Panc1 (cell line): ENCODE measurements at regions not wholly inside any gene's neighbourhood (a gene's known extent, or its start where the extent isn't known, plus 50 kb on each side); places are given as distances from the start of the nearest gene placed in this dataset.

ENCODE experiments used
- ATAC-seq: fragments of 200-7000 bp; cut with Tn5 transposase; 2 replicates; pipeline ENCODE4 v1.9.1; 2020; ENCODE audit warnings: mild to moderate bottlenecking, moderate library complexity
- BruUV-seq: library from RNA; stranded (reverse); fragments of 400-500 nt; replicated peaks from 2 replicates; lab custom pipeline; 2021; lab: Mats Ljungman, UMichigan
- CTCF ChIA-PET: fragments of 300-600 bp; sonication (Branson Sonifier 250); formaldehyde crosslinking; loops from one replicate; lab custom pipeline; 2022; ENCODE audit warnings: antibody characterized with exemption; lab: Charles Lee
- POLR2A ChIA-PET: fragments of 300-600 bp; sonication (Branson Sonifier 250); formaldehyde crosslinking; loops from one replicate; lab custom pipeline; 2022; ENCODE audit warnings: antibody characterized with exemption; lab: Charles Lee
- DNase-seq: peaks from one replicate; pipeline ENCODE4 v3.0.0-alpha.2; 2010; ENCODE audit warnings: low read depth, low spot score
- H3K27ac ChIP-seq: 2 replicates; pipeline ENCODE4 v1.5.1; 2011; ENCODE audit warnings: mild to moderate bottlenecking, low read length, inconsistent platforms
- H3K27me3 ChIP-seq: fragments of 200-500 bp; sonication (Bioruptor generic); 2 replicates; pipeline ENCODE4 v1.6.0; 2014; ENCODE audit warnings: low read length, inconsistent platforms; ENCODE audit not compliant: control insufficient read depth, insufficient read depth
- H3K36me3 ChIP-seq: fragments of 200-500 bp; sonication (Bioruptor generic); 2 replicates; pipeline ENCODE4 v1.5.1; 2014; ENCODE audit warnings: inconsistent platforms, mild to moderate bottlenecking, low read length, moderate library complexity; ENCODE audit not compliant: control insufficient read depth, insufficient read depth
- H3K4me1 ChIP-seq: 2 replicates; pipeline ENCODE4 v1.5.1; 2011; ENCODE audit warnings: inconsistent platforms, mild to moderate bottlenecking, low read length, moderate library complexity; ENCODE audit not compliant: control insufficient read depth, insufficient read depth
- H3K4me3 ChIP-seq, 2 experiments: 2 replicates each; pipeline ENCODE4 v1.5.1; 2011 to 2012; ENCODE audit warnings: low read depth in 2 of 2, low read length in 2 of 2, mild to moderate bottlenecking in 2 of 2, inconsistent platforms in 1 of 2, moderate library complexity in 1 of 2
- H3K9me3 ChIP-seq: fragments of 200-500 bp; sonication (Bioruptor generic); 2 replicates; pipeline ENCODE4 v1.5.1; 2014; ENCODE audit warnings: low read depth, mild to moderate bottlenecking, inconsistent platforms, low read length, moderate library complexity; ENCODE audit not compliant: control insufficient read depth, insufficient read depth
- CTCF ChIP-seq: fragments of 450-650 bp; IDR thresholded peaks from 2 replicates; pipeline ENCODE4 v1.5.1; 2017; ENCODE audit warnings: mild to moderate bottlenecking
- POLR2AphosphoS5 ChIP-seq: IDR thresholded peaks from 2 replicates; pipeline ENCODE4 v1.6.1; 2012; ENCODE audit warnings: mild to moderate bottlenecking, low read depth, low read length, moderate library complexity
- REST ChIP-seq, 2 experiments: IDR thresholded peaks; 2 replicates each; pipeline ENCODE4 v1.6.1; 2011 to 2012; ENCODE audit warnings: low read depth in 2 of 2, control low read depth in 1 of 2, low read length in 1 of 2, mild to moderate bottlenecking in 1 of 2, moderate library complexity in 1 of 2; ENCODE audit not compliant: insufficient read depth in 1 of 2
- SIN3A ChIP-seq: IDR thresholded peaks from 2 replicates; pipeline ENCODE4 v1.6.1; 2012; ENCODE audit warnings: low read depth, mild to moderate bottlenecking, low read length, moderate library complexity, borderline replicate concordance; ENCODE audit not compliant: insufficient read depth
- TCF7L2 ChIP-seq: IDR thresholded peaks from 2 replicates; pipeline ENCODE4 v1.6.1; 2011; ENCODE audit warnings: mild to moderate bottlenecking, low read depth, low read length, inconsistent platforms
- in situ Hi-C: cut with HindIII; loops from 2 replicates; pipeline ENCODE4 v1.10.0; 2016; ENCODE audit warnings: low sequenced_read_pairs, low pct_unique_long_range_greater_than_20kb
- intact Hi-C: fragments of 100-400 bp; cut with micrococcal nuclease; formaldehyde crosslinking; loops from one replicate; pipeline ENCODE4 v1.10.0; 2022; ENCODE audit not compliant: unreplicated experiment

GRCh38 chr6:155883334-155883731, 427.7 kb upstream of the NOX3 start:
- DNase-seq (no peak), ATAC-seq (peak; percentile 71)
- ChIA-PET CTCF (no interaction called here), POLR2A (no interaction called here)
- H3K27me3 ChIP-seq: no peaks in the 10 kb centered on the region
- no peaks in the 10 kb centered on the region for H3K36me3 ChIP-seq
- no peak overlapping the region for H3K4me3 ChIP-seq
- no TSS peak for BruUV-seq
- no peak for TF ChIP-seq POLR2AphosphoS5
- no peak for TF ChIP-seq REST (IDR thresholded peaks at IDR 0.05; ENCODE audit: insufficient read depth in 1 of 2, low read depth in 2 of 2, low read length in 1 of 2)
- no peak for TF ChIP-seq CTCF
- TF ChIP-seq SIN3A: no peak
- no peak for TF ChIP-seq TCF7L2
- H3K27ac ChIP-seq: peak overlapping the region; percentile 41; the same call in 1 of the 2 replicates
- intact Hi-C loops (no loop called here), in situ Hi-C loops (no loop called here)
- H3K9me3 ChIP-seq: no peaks in the 10 kb centered on the region
- H3K4me1 ChIP-seq: peaks cover 2% of the 10 kb centered on the region

GRCh38 chr6:155882527-155883333, 427.1 kb upstream of the NOX3 start:
- peak; percentile 34; the same call in 1 of the 2 replicates for ATAC-seq
- peak overlapping the region; percentile 37; the same call in 1 of the 2 replicates for H3K27ac ChIP-seq
- no peaks in the 10 kb centered on the region for H3K27me3 ChIP-seq
- ChIA-PET POLR2A (no interaction called here), CTCF (no interaction called here)
- H3K36me3 ChIP-seq: no peaks in the 10 kb centered on the region
- no TSS peak for BruUV-seq
- no peaks in the 10 kb centered on the region for H3K9me3 ChIP-seq
- in situ Hi-C loops (no loop called here), intact Hi-C loops (no loop called here)
- DNase-seq: no peak
- TF ChIP-seq POLR2AphosphoS5: no peak
- no peak for TF ChIP-seq CTCF
- no peak for TF ChIP-seq TCF7L2
- TF ChIP-seq REST (IDR thresholded peaks at IDR 0.05; ENCODE audit: insufficient read depth in 1 of 2, low read depth in 2 of 2, low read length in 1 of 2): no peak
- no peak for TF ChIP-seq SIN3A
- H3K4me3 ChIP-seq: no peak overlapping the region
- peaks cover 2% of the 10 kb centered on the region for H3K4me1 ChIP-seq
